Stimulated activated CD4-positive, alpha-beta T cell treated with anti-CD3 and anti-CD28 coated beads, Interleukin-1b, Interleukin-23, amount 100 ng/mL, for 48 hours (primary cell): ENCODE measurements at regions not wholly inside any gene's neighbourhood (a gene's known extent, or its start where the extent isn't known, plus 50 kb on each side); places are given as distances from the start of the nearest gene placed in this dataset.
"Not testable (repeated sequence)": the region's sequence is repeated elsewhere in the genome, so short reads cannot be mapped to it uniquely, and the experiment has no call there.

Experiments
- DNase-seq: peaks from one replicate; pipeline ENCODE4 v3.0.0-alpha.2; 2020

DNA sequence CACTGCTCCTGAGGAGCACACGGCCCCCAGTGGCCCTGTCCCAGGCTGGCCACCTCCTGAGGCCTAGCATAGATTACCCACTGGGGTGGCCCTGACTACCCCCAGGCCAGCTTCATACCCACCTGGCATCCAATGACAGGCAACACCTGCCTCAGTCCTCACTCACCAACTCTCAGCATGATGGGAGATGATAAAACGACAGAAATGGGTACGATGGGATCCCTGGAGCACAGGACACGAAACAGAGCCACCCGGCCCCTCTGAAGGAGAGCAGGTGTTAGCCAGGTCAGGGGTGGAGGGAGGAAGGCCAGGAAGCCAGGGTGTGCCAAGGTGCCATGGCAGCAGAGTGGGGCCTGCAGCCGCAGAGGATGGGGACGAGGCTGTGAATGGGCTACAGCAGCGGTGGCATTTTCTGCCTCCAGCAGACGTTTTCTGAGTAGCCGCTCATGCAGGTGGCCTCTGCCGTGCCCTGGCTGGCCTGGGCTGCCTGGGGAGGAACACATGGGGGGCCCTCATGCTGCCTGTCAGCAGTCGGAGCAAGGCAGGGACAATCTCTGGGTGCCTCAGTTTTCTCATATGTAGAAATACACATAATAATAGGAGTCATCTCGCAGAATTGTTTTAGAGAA lies 50.2 kb upstream of the FGF3 start:
- DNase-seq, result no peak

DNA sequence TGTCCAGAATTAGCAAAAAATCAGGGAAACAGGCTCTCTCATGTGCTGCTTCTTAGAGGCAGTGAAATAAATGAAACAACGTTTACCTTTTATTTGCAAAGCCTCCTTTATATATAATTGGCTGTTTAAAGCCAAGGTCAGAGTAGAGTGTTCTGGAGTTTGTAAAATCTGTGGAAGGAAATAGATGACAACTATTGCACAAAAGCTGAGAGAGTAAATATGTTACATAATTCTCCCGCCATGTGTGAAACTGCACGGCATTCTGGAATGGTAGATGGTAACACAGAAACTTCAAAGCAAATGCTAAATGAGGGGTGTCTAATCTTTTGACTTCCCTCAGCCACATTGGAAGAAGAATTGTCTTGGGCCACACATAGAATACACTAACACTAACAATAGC lies 51.5 kb upstream of the FGF3 start:
- DNase-seq, result no peak

DNA sequence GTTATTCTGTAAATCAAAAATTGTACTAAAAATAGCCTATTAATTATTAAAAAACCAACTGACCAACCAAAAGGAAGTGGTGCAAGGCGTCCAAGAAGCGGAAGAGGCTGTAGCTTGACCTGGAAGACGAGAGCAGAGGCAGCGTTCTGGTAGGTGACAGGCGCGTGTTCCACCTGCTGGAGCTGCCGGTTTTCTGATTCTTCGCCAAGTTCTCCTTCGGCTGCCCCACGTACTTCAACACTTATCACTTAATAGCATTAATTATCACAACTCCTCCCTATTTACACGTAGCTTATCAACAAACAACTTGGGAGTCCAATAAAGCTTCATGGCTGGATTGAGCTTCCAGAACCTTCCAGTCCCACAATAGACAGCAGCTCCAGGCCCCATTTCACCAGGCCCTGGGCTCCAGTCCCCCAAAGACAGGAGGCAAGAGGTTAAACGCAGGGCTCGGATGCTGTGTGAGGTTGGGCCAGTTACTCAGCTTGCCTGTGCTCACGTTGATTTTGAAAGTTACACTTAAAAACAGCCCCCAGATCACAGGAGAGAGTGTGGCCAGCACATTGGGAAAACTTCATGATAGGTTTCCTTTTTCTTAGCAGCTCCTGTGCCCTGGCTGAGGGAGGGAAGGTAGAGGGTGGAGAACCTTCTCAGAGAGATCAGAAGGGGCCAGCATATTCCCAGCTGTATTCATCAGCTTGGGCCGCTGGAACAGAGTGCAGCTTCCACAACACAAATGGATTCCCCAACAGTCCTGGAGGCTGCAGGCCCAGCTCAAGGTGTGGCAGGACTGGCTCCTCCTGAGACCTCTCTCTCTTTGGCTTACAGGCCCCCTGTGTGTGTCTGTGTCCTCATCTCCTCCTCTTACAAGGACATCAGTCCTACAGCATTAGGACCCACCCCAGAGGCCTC lies 54.2 kb upstream of the FGF3 start:
- no peak for DNase-seq

DNA sequence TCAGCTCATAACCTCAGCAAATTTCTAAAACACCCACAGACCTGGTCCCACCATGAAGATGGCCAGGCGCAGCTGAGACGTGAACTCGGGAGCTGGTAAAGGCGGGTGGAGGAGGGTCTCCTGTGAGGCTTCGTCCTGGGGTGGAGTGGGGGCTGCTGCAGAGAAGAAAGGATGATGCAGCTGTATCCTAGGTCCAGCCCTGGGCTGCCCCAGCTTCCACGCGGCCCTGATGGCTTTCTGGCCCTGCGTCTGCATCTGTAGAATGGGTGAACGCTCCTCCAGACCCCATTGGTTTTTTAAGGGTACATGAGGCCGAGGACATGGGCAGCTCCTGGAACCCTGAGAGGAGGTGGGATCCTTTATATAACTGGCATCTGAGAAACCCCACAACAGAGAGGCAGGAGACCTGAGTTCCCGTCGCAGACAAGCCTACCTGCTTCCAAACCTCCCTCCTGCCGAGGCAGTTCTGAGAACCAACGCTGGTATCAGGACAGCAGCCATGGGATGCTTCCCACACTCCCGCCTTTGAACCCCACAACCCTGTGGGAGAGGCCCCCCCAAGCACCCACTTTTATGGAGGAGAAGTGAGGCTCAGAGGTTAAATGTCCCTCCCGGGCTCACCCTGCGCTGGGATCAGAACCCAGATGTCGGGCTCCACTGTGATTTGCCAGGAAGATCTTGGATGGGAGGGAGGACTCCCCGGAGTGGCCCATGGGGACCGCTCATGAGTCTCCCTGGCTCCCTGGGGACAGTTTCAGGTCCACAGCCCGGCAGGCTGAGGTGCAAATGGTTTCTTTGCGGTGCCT lies 55.2 kb upstream of the FGF3 start:
- no peak for DNase-seq

DNA sequence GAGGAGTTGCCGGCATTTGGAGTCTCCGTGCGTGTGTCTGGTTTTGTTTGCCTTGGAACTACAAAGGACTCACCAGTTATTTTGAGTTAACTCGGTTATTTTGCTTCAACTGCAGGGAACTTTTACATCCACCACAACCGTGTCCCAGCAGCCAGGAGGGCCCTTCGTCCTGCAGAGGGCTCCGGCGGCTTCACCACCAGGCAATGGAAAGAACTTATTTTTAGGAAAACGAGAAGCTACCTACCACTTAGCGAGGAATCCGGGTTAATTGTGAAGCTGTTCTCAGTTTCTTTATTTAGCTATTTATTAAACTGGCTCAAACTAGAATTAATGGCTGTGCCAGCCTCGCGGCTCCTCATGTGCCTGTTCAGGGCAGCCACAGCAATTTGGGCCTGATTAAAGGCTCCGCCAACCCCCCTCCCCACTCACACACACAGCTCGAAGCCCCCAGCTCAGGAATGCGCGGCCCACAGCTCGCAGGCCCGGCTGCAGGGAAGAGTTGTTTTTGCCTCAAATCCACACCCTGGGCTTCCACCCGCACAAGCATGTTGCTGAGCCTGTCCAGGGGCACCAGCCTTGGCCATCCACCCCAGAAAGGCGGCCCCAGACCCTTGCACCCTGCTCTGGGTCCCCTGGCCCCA lies 55.9 kb upstream of the FGF3 start:
- DNase-seq, result no peak

DNA sequence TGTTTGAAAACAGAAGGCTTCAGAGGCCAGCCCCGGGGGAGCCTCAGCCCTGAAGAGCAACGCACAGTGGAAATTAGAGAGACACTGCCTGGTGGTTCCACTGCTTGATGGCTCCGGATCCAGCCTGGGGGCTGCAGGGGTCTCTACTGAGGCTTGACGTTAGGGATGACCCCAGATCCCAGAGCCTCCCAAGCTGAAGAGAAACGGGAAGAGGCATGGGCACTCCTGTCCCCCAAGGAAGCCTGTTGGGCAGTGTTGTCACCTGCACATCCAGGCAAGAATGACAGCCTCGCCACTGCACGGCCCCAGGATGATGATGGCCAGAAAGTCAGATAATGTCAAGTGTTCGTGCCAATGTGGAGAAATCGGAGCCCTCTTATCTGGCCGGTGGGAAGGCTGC lies 56.8 kb upstream of the FGF3 start:
- no peak for DNase-seq

DNA sequence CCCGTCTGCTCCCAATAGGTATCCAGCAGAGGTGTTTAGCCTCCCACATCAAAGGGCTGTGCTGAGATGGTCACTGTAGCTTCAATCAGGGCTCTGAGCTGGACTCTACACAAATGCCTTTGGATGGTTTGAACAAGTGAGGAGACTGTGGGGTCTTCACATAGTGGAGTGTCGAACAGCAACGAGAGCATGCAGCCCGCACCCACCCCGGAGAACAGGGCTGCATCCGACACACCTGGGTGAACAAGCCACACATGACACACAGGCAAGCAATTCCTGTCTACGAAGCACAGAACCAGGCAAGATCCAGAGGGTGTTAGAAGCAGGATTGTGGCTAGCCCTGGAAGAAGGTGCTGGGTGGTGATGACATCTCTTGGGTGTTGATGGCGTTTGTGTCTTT lies 58.0 kb upstream of the FGF3 start:
- DNase-seq, result no peak

DNA sequence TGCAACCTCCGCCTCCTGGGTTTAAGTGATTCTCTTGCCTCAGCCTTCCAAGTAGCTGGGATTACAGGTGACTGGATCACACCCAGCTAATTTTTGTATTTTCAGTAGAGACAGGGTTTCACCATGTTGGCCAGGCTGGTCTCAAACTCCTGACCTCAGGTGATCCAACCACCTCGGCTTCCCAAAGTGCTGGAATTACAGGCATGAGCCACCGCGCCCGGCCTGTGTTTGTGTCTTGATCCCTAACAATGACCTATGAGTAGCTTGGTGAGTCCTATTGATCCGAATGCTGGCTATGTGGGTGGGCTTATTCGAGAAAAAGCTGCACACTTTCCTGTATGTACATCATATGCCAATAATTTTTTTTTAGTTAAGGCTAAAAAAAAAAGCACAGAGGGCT lies 58.5 kb upstream of the FGF3 start:
- not testable (repeated sequence) for DNase-seq

DNA sequence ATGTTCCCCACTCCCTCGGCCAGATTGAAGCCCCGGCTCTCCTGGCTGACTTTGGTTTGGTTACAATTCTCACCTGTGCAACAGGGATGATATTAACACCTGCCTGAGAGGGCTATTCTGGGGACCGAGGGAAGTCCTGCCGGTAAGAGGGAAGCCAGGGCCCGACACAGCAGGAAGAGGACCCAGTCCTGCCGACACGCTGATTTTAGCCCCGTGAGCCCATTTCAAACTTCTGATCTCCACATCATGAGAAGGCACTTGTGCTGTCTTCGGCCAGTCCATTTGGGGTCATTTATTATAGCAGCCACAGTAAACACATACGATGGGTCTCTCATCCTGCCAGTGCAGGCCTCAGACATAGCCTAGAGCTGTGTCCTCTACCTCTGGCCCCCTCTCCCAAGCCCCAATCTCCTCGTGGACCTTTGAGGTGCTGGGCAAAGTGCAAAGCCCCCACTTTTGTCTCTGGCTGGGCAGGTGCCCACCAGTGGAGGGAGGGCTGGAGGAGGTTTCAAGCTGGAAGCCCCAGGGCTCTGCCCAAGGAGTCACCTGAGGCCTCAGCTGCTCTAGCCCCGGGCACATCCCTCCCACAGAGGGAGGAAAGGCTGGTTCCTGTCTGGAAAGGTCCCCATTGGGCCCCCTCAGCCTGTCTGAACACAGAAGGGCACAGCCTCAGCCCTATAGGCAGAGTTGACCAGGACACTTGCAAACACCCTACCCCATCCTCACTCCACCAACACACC lies 59.1 kb upstream of the FGF3 start:
- DNase-seq, result no peak

DNA sequence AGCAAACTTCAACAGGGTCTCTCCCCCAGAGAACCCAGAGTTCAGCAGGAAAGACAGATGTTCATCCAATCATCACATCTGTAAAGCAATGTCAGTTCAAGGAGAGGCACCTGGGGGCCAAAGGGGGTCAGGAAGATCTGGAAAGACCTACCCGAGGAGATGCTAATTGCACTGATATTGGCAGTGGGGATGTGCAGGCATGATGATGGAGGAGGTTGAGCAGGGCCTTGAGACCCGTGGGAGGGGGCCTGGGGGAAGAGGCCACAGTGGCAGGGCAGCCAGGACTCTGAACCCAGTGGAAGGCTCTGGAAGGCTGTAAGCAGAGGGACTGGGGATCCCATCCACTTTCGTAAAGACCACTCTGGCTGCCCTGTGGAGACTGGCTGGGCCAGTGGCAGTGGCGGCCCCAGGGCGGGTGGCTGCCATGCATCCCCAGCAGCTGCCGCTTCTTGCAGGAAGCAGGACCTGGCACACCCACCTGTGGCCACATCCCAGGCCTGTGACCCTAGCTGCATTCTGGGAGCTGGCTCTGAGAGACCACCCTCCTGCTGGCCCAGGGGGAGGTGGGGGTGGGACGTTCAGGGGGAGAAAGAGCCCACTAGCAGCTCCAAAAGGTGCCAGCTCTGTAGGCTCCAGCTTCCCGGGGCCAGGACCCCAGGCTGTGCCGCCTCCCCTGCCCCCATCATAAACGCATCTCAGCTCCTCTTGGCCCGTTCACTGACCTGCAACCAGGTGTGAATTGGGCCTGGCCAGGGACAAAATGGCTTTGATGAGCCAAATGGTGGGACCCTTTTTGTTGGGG lies 59.9 kb upstream of the FGF3 start:
- DNase-seq, result no peak

DNA sequence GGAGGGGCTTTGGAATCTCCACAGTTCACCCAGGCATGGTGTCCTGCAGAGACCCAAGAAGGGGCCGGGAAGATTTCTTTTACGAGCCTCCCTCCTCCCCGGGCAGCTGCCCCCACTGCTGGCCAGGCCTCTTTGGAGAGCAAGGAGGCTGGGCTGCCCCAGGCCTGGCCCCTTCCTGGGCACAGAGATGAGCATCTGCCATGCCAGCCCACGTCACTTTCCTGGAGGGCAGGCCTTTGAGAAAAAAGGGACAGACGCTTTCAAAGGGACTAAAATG lies 60.5 kb upstream of the FGF3 start:
- no peak for DNase-seq

DNA sequence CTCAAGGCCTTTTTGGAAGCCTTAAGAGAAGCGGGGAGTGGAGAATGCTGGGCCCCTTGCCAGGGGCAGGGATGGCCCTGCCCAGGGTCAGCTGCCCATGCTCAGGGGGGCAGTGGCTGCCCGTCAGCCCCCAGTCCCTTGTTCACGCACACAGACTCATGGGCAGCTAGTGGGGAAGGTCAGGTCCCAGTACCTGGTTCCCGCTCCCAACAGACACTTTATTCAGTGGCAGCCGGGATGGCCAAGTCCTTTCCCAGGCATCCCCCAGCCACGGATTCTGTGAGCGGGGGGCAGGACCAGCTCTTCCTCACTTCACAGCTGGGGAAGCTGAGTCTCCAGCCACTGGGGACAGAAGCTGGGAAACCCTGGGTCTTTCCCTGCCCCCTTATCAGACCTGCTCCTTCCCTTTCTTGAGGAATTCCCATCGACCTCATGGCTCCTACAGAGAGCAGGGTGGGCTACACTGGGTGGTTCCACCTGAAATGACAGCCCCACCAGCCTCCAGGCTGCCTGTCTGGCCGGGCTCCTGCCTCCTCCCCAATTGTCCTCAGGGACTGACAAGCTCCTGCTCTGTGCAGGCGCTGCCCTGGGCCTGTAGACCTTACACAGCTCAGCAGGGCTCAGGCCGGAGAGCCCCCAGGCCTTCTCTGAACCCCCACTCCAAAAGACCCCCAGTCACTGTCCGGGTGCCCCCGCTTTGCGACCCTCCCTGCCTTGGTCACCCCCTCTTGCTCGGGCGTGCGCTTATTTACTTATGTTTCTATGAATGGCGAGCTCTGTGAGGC lies 61.0 kb upstream of the FGF3 start:
- DNase-seq, result no peak

DNA sequence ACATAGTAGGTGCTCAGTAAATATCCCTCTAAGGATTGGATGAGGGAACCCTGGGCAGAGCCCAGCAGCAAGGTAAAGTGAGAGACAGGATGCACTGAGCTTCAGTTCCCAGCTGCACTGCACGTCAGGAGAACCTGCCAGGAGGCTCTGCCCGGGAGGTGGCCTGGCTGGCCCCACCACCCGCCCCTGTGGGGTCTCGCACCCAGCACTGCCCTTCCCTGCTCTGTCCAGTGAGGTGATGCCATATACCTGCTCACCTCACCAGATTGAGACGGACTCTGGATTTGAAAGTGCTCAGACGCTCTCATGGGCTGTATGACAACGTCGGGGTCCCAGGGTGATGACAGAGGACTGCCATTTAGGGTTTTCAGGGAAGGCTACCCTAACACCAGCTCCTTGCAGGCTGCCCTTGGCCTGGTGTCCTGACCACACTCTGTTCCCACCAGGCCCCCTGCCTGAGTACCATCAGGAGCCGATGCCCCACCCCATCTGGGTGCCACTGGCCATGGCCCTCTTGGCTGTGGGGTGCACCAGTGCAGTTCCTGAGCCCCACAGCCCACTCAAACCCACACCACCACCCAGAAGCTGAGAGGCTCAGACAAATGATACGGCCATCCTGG lies 61.7 kb upstream of the FGF3 start:
- no peak for DNase-seq

DNA sequence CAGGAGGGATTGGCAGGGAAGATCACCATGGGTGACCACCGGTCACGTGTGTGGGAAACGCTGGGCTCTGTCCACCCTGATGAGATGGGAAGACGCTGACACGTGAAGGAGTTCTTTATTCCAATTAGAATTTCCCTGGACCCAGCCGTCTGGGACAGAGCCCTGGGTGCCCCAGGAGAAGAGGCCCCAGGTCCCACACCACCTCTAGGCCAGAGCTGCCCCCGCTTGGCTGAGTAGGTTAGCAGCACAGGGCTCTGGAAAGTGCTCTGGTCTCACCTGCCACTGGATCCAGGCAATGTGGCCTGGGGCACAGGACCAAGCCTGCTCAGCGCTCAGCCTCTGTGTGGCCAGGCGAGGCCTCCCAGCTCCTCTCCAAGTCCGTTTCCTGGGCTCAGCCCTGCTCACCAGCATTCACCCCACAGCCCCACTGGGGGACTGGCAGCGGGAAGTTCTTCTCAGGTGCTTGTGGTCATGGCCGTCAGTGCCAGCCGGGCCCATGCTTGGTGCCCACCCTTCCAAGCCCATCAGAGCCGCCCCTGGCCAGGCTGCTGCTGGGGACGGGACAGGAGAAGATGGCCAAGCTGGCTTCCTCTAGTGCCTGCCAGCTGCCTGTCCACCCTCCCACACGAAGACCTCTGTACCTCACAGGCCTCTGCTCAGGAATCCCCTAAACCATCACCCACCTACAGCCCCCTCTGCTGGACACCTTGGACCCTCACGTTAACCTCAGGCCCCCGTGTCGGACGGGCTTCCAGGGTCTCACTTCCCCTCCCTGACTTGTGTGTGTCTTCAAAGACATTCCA lies 62.5 kb upstream of the FGF3 start:
- DNase-seq, result no peak

DNA sequence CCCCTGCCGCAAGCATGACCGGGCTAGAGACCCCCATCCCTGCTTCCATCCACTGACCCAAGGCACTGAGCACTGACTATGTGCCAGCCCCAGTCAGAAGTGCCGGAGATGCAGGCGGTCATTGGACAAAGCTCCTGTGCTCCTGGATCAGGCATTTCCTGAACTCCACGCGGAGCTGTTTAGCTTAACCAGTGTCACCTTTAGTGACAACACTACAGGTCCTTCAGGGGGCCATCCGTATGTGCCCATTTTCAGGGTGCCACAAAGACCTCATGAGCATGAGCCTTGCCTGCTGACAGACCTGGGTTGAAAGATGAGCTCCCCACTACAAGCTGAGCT lies 63.0 kb upstream of the FGF3 start:
- no peak for DNase-seq

DNA sequence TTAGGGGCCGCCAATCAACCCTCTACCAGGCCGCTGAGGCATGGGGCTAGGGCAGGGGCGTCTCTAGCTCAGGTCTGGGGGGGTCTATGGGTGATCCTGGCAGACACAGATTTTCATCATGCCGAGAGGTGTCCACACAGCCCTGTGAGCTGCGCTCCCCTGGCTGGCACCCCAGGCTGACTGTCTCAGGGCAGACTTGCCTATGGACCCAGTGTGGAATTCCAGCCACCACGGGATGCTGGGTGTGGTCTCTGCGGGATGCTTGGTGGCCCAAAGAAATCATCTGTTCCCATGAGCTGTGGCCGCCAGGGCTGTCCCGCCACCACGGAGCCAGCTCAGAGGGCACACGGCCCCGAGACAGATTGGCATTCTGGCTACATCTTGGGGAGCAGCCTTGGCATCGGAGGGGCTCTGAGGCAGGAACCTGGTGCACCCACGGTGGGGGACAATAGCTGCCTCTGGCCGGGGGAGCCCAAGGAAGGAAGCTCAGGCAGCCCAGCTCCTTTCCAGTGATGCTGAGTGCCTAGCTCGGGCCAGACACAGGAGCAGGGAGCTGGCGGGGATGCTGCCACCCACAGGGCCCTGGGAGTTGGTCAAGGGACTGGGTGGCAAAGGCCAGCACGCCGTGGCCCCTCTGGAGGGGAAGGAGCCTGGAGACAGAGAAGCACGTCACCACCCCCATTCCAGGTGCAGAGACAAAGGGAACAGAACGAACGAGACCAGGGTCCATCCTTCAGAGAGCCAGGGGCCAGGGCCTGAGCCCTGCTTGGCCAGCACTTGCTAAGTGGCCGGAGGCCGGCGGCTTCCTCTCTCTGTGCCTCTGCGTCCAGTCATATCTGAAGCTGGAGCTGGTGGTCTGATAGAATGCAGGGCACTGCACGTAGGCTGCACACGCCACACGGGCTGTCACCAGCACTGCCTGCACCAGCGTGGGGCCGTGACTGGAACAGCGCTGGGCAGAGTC lies 64.4 kb upstream of the FGF3 start:
- no peak for DNase-seq

DNA sequence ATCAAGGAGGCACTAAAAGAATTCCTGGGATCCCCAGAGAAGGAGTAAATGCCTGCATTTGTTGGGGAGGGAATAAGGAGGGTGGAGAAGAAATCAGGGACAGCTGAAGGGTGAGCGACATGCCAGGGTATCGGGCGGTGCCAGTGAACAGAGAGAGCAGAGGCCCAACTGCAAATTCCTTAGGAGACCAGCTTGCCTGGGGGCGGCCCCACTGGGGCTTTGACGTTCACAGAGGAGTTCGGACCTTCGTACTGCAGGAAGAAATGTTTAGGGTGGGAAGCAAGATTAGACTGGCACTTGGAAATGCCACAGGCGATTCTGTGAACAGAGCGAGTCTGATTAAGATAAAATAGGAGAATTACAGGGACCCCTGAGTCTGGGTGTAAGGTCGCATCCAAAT lies 65.1 kb upstream of the FGF3 start:
- DNase-seq, result no peak

DNA sequence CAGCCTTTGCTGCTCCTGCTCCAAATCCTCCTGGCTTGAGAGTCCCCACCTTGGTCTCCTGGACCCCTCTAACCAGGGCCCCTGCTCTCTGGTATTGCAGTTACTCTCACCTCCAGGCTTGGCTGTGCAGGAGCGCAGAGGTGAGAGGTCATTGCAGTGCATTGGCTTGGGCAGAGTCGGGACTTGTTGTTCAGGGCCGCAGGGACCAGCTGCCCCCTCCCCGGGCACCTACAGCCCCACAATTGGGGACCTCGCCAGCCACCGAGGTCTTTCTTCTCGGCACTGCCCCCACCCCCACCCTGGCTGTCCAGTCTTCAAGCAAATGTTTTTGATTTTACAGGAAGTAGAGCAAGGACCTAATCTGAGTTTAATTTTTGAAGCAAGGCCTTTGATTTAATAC lies 65.5 kb upstream of the FGF3 start:
- no peak for DNase-seq

DNA sequence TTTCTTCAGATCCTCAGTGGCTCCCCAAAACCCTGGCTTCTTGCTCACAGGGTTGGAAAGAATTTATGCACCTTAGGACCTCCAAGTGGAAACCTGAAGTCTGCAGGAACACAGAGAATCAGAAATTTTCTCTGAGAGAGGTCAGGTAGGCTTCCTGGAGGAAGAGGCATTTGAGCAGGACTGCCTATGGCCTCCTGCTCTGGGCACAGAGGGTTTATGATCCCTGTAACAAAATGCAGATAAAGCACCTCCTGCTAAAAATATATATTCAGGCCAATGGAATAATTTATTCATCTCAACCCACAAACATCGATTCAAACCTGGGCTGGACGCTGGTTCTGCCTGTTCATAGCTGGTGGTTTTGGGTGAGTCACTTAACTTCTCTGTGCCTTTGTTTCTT lies 68.1 kb upstream of the FGF3 start:
- no peak for DNase-seq
